Duodenal mucosa (tissue), 2 donors: ENCODE measurements at regions not wholly inside any gene's neighbourhood (a gene's known extent, or its start where the extent isn't known, plus 50 kb on each side); places are given as distances from the start of the nearest gene placed in this dataset.

Source experiments
- H3K27ac ChIP-seq: one replicate; pipeline ENCODE4 v1.7.0; 2013; ENCODE audit warnings: low read depth, low read length
- H3K27me3 ChIP-seq, 2 donors: one replicate each; pipeline ENCODE4 v1.7.0; 2013; ENCODE audit warnings: low read length in 2 of 2, control low read depth in 1 of 2; ENCODE audit not compliant: insufficient read depth in 2 of 2, control insufficient read depth in 1 of 2
- H3K36me3 ChIP-seq, 2 donors: one replicate each; pipeline ENCODE4 v1.7.0; 2013; ENCODE audit warnings: low read length in 2 of 2, control low read depth in 1 of 2; ENCODE audit not compliant: insufficient read depth in 2 of 2, control insufficient read depth in 1 of 2
- H3K4me1 ChIP-seq, 2 donors: one replicate each; pipeline ENCODE4 v1.7.0; 2013; ENCODE audit warnings: low read length in 2 of 2, control low read depth in 1 of 2; ENCODE audit not compliant: insufficient read depth in 2 of 2, control insufficient read depth in 1 of 2
- H3K4me3 ChIP-seq, 2 donors: one replicate each; pipeline ENCODE4 v1.7.0; 2013; ENCODE audit warnings: low read length in 2 of 2, low read depth in 1 of 2
- H3K9ac ChIP-seq, 2 donors: one replicate each; pipeline ENCODE4 v1.7.0; 2013; ENCODE audit warnings: low read length in 2 of 2, low read depth in 1 of 2
- H3K9me3 ChIP-seq, 2 donors: one replicate each; pipeline ENCODE4 v1.7.0; 2013; ENCODE audit warnings: low read length in 2 of 2, control low read depth in 1 of 2; ENCODE audit not compliant: control insufficient read depth in 1 of 2

DNA sequence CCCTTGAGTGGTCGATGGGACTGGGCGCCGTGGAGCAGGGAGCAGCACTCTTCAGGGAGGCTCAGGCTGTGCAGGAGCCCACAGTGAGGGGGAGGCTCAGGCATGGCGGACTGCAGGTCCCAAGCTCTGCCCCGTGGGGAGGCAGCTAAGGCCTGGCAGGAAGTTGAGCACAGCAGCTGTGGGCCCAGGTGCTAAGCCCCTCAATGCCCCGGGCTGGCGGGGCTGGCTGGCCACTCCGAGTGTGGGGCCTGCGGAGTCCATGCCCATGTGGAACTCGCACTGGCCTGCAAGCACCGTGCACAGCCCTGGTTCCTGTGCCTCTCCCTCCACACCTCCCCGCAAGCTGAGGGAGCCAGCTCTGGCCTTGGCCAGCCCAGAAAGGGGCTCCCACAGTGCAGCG lies 948.4 kb upstream of the EYS start:
- Histone ChIP-seq H3K27ac (no peak overlapping the region), H3K36me3 (no peaks in the 10 kb centered on the region), H3K9me3 (peaks cover 5 to 7% of the 10 kb centered on the region in 2 donors), H3K27me3 (no peaks in the 10 kb centered on the region), H3K4me3 (no peak overlapping the region), H3K4me1 (no peaks in the 10 kb centered on the region), H3K9ac (no peak overlapping the region)

GRCh38 chr6:66638518-66638917 lies 931.5 kb upstream of the EYS start:
- Histone ChIP-seq H3K9me3 (no peaks in the 10 kb centered on the region), H3K27ac (no peak overlapping the region), H3K4me3 (no peak overlapping the region), H3K27me3 (no peaks in the 10 kb centered on the region), H3K9ac (no peak overlapping the region), H3K36me3 (no peaks in the 10 kb centered on the region), H3K4me1 (no peaks in the 10 kb centered on the region)

- Histone ChIP-seq H3K4me1 (no peaks in the 10 kb centered on the region), H3K4me3 (no peak overlapping the region), H3K9ac (no peak overlapping the region), H3K27me3 (no peaks in the 10 kb centered on the region), H3K27ac (no peak overlapping the region), H3K9me3 (no peaks in the 10 kb centered on the region), H3K36me3 (no peaks in the 10 kb centered on the region)
These were observed 931.1 kb upstream of the EYS start for GRCh38 chr6:66638099-66638498.

- no peak overlapping the region for H3K9ac ChIP-seq
- H3K9me3 ChIP-seq: peaks cover 0 to 3% of the 10 kb centered on the region in 2 donors
- no peaks in the 10 kb centered on the region for H3K4me1 ChIP-seq
These were observed 921.9 kb upstream of the EYS start for GRCh38 chr6:66628917-66629316.

DNA sequence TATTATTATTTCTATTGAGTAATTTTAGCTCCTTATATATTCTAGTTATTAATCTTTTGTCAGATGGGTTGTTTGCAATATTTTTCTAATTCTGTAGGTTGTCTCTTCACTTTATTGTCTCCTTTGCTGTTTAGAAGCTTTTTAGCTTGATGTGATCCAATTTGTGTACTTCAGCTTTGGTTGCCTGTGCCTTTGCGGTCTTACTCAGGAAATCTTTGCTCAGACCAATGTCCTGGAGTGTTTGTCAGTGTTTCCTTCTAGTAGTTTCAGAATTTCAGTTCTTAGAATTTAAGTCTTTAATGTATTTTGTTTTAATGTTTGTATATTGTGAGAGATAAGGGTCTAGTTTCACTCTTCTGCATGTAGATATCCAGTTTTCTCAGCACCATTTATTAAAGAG lies 916.0 kb upstream of the EYS start:
- H3K27ac ChIP-seq: no peak overlapping the region
- H3K9me3 ChIP-seq: peaks cover 0 to 4% of the 10 kb centered on the region in 2 donors
- no peaks in the 10 kb centered on the region for H3K4me1 ChIP-seq
- no peaks in the 10 kb centered on the region for H3K27me3 ChIP-seq
- H3K36me3 ChIP-seq: no peaks in the 10 kb centered on the region
- H3K4me3 ChIP-seq: no peak overlapping the region
- H3K9ac ChIP-seq: no peak overlapping the region

More at GRCh38 chr6:66628917-66629316, 921.9 kb upstream of the EYS start:
- H3K4me3 ChIP-seq: no peak overlapping the region
- no peaks in the 10 kb centered on the region for H3K27me3 ChIP-seq
- H3K27ac ChIP-seq: no peak overlapping the region
- H3K36me3 ChIP-seq: no peaks in the 10 kb centered on the region

- Histone ChIP-seq H3K4me1 (no peaks in the 10 kb centered on the region), H3K36me3 (no peaks in the 10 kb centered on the region), H3K27ac (no peak overlapping the region), H3K9ac (no peak overlapping the region), H3K4me3 (no peak overlapping the region), H3K9me3 (peaks cover 5 to 15% of the 10 kb centered on the region in 2 donors), H3K27me3 (no peaks in the 10 kb centered on the region)
These were observed 898.9 kb upstream of the EYS start for GRCh38 chr6:66605971-66606370.

DNA sequence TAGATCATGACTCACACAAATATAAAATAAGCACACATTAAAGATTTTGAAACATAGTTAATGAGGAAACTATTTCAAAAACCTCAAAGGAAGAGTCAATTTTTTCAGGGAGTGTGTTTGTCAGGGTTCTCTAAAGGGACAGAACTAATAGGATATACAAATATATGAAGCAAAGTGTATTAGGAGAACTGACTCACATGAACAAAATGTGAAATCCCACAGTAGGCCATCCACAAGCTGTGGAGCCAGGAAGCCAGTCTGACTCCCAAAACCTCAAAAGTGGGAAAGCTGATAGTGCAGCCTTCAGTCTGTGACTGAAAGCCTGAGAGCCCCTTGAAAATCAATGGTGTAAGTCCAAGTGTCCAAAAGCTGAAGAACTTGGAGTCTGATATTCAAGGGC lies 898.0 kb upstream of the EYS start:
- Histone ChIP-seq H3K9ac (no peak overlapping the region), H3K9me3 (peaks cover 5 to 22% of the 10 kb centered on the region in 2 donors), H3K4me1 (no peaks in the 10 kb centered on the region), H3K27me3 (no peaks in the 10 kb centered on the region), H3K27ac (no peak overlapping the region), H3K36me3 (no peaks in the 10 kb centered on the region), H3K4me3 (no peak overlapping the region)

- Histone ChIP-seq H3K9ac (no peak overlapping the region), H3K9me3 (peaks cover 2 to 7% of the 10 kb centered on the region in 2 donors), H3K36me3 (no peaks in the 10 kb centered on the region), H3K27me3 (no peaks in the 10 kb centered on the region), H3K4me1 (no peaks in the 10 kb centered on the region), H3K4me3 (no peak overlapping the region), H3K27ac (no peak overlapping the region)
These were observed 892.5 kb upstream of the EYS start for GRCh38 chr6:66599541-66599940.

DNA sequence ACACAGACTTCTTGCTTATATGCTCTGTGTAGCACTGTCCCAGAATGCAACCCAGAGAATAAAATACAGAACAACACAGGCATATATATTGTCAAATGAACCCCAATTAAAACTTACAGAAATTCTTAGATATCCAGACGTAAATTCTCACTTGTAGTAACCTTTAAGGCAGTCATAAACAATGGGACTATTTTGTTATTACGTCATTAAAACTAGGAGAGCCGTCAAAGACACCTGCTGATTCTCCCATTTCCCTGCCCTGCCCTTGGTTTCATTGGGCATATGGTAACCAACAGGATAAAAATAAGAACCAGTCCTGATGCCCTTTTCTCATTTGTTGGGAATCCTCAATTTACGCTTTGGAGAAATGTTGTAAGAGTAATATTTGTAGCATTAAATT lies 871.3 kb upstream of the EYS start:
- Histone ChIP-seq H3K4me3 (no peak overlapping the region), H3K9ac (no peak overlapping the region), H3K27me3 (no peaks in the 10 kb centered on the region), H3K9me3 (peaks cover 4% of the 10 kb centered on the region in 2 donors), H3K4me1 (no peaks in the 10 kb centered on the region), H3K36me3 (no peaks in the 10 kb centered on the region), H3K27ac (no peak overlapping the region)

DNA sequence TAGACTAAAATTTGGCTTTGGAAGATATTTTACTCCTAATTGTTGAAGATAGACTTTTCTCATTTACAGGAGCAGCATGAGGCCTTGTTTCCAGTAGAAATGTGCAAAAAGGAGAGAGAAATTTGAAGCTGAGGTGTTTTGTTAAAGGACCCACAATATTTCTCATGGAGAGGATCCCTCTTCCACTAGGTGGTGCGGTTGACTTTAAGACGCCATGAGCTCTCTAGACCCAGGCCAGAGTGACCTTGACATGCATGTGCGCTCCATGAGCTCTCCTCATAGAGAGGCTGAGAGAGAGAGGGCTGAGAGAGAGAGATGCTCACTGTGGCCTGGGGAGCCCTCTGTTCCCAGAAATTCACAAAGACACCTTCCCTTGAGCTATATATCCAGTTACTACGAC lies 861.2 kb upstream of the EYS start:
- H3K27ac ChIP-seq: no peak overlapping the region
- no peak overlapping the region for H3K9ac ChIP-seq
- H3K4me1 ChIP-seq: no peaks in the 10 kb centered on the region
- no peaks in the 10 kb centered on the region for H3K27me3 ChIP-seq
- H3K36me3 ChIP-seq: no peaks in the 10 kb centered on the region
- H3K9me3 ChIP-seq: peaks cover 0 to 9% of the 10 kb centered on the region in 2 donors
- no peak overlapping the region for H3K4me3 ChIP-seq

DNA sequence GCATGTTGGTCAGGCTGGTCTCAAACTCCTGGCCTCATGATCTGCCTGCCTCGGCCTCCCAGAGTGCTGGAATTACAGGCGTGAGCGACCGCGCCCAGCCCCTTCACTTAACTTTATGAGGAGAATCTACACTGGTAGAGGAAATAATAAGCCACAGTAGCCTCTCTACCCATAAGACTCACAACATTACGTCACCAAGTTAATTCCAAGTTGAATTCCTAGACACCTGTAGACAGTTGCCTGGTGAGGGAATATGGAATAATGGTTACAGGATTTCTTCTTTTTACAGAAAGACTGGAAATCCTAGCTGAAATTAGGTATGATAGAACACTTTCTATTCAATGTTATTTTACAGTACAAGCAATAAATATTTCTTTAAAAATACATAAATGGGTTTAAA lies 854.5 kb upstream of the EYS start:
- Histone ChIP-seq H3K9ac (no peak overlapping the region), H3K4me3 (no peak overlapping the region), H3K4me1 (no peaks in the 10 kb centered on the region), H3K27ac (no peak overlapping the region), H3K27me3 (no peaks in the 10 kb centered on the region), H3K9me3 (peaks cover 7 to 11% of the 10 kb centered on the region in 2 donors), H3K36me3 (no peaks in the 10 kb centered on the region)
